ENCODE measurements at regions not wholly inside any gene's neighbourhood (a gene's known extent, or its start where the extent isn't known, plus 50 kb on each side); places are given as distances from the start of the nearest gene placed in this dataset.

DNA sequence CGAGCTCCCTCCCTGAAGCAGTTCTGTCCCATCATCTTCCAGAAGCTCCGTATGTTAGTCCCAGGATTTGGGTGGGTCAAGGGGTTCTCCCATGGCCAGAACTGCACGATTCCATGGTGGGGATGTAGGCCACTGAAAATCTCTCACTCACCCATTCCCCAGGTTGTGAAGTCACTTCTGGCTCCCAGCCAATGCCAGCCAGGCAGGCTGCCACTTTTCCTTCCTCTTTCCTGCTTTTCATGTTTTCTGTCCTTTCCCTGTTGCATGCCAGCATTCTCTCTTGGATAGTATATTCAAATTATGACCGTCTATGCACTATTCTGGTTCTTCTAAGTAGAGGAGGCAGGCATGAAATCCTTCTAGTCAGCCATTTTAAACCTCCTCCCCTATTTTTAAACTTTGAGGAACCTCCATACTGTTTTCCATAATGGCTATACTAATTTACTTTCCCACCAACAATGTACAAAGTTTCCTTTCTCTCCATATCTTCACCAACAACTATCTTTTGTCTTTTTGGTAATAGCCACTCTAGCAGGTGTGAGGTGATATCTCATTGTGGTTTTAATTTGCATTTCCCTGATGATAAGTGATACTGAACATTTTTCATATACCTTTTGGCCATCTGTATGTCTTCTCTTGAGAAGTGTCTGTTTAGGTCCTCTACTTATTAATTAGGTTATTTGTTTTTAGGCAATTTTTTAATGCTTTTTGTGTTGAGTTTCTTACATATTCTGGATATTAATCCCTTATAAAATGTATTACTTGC is 182.1 kb upstream of the TET2 start:
- no peaks in the 10 kb centered on the region for H3K36me3 ChIP-seq
- intact Hi-C loops (cut with DNase I; ENCODE audit: low total_unique reads) = no loop called here
- H3K27ac ChIP-seq = no peak overlapping the region
- TF ChIP-seq POLR2A (IDR thresholded peaks at IDR 0.05) = no peak
- no peak for TF ChIP-seq CTCF (IDR thresholded peaks at IDR 0.05 in 8 of 11, conservative IDR thresholded peaks at IDR 0.05 in 3 of 11)
- TF ChIP-seq POLR2AphosphoS5 (IDR thresholded peaks at IDR 0.05) = no peak
- 70 to 85% (median 75%) methylated on average over 4 of the region's 4 CpGs for WGBS, 5 donors
- no peak overlapping the region for H3K4me3 ChIP-seq
- H3K4me1 ChIP-seq = peaks cover 0 to 21% (median 6%) of the 10 kb centered on the region in 6 donors
- DNase-seq = no peak
- H3K9me3 ChIP-seq = peaks cover 0 to 13% (median 3%) of the 10 kb centered on the region in 8 donors
- H3K27me3 ChIP-seq (replicated peaks in 1 of 7) = no peaks in the 10 kb centered on the region

- H3K9me3 ChIP-seq = peaks cover 0 to 3% (median 1%) of the 10 kb centered on the region in 8 donors
- H3K36me3 ChIP-seq = no peaks in the 10 kb centered on the region
- H3K27ac ChIP-seq = peak overlapping the region in 7 of 8 donors; percentile 29 to 82 (median 69)
- no peak for DNase-seq
- intact Hi-C loops (cut with DNase I; ENCODE audit: low total_unique reads) = no loop called here
- H3K4me1 ChIP-seq = peaks cover 0 to 23% (median 6%) of the 10 kb centered on the region in 6 donors
- no peaks in the 10 kb centered on the region for H3K27me3 ChIP-seq (replicated peaks in 1 of 7)
- 17 to 22% (median 19%) methylated on average over 3 of the region's 3 CpGs for WGBS, 5 donors
- no peak for TF ChIP-seq POLR2A (IDR thresholded peaks at IDR 0.05)
- peak overlapping the region in 1 of 8 donors; percentile 12 for H3K4me3 ChIP-seq
Measured at GRCh38 chr4:104966349-104967033, 180.2 kb upstream of the TET2 start.

- TF ChIP-seq POLR2AphosphoS5 (IDR thresholded peaks at IDR 0.05) (no peak), CTCF (IDR thresholded peaks at IDR 0.05 in 8 of 11, conservative IDR thresholded peaks at IDR 0.05 in 3 of 11) (no peak), POLR2A (IDR thresholded peaks at IDR 0.05) (no peak)
- no peaks in the 10 kb centered on the region for H3K9me3 ChIP-seq
- no peaks in the 10 kb centered on the region for H3K36me3 ChIP-seq
- no peaks in the 10 kb centered on the region for H3K27me3 ChIP-seq (replicated peaks in 1 of 7)
- intact Hi-C loops (cut with DNase I; ENCODE audit: low total_unique reads) = no loop called here
- H3K4me1 ChIP-seq = peaks cover 0 to 23% (median 6%) of the 10 kb centered on the region in 6 donors
- no peak for DNase-seq
- H3K27ac ChIP-seq = peak overlapping the region in 7 of 8 donors; percentile 29 to 82 (median 69)
- 16 to 38% (median 26%) methylated on average over 3 of the region's 3 CpGs for whole genome bisulfite sequencing, 5 donors
- peak overlapping the region in 1 of 8 donors; percentile 12 for H3K4me3 ChIP-seq
Measured at GRCh38 chr4:104967034-104967401, 179.7 kb upstream of the TET2 start.

- H3K9me3 ChIP-seq = no peaks in the 10 kb centered on the region
- H3K4me3 ChIP-seq = no peak overlapping the region
- TF ChIP-seq POLR2A (IDR thresholded peaks at IDR 0.05) (no peak), CTCF (IDR thresholded peaks at IDR 0.05 in 8 of 11, conservative IDR thresholded peaks at IDR 0.05 in 3 of 11) (no peak)
- 30 to 59% (median 49%) methylated on average over 3 of the region's 3 CpGs for WGBS, 5 donors
- no peaks in the 10 kb centered on the region for H3K36me3 ChIP-seq
- peak overlapping the region in 2 of 8 donors; percentile 41 to 55 for H3K27ac ChIP-seq
- intact Hi-C loops (cut with DNase I; ENCODE audit: low total_unique reads) = no loop called here
- H3K4me1 ChIP-seq = peaks cover 0 to 23% (median 6%) of the 10 kb centered on the region in 6 donors
- DNase-seq = no peak
- no peaks in the 10 kb centered on the region for H3K27me3 ChIP-seq (replicated peaks in 1 of 7)
Measured at GRCh38 chr4:104969394-104970082, 177.1 kb upstream of the TET2 start.
